Osteocyte (in vitro differentiated cells): ENCODE measurements at regions not wholly inside any gene's neighbourhood (a gene's known extent, or its start where the extent isn't known, plus 50 kb on each side); places are given as distances from the start of the nearest gene placed in this dataset.

Source experiments
- DNase-seq: peaks from one replicate; pipeline ENCODE4 v3.0.0; 2021; ENCODE audit warnings: mixed read lengths; ENCODE audit not compliant: unreplicated experiment; ENCODE audit errors: extremely low spot score
- H3K27ac Mint-ChIP-seq: one replicate; pipeline ENCODE4 v1.8.0; 2021; ENCODE audit warnings: mild to moderate bottlenecking, mixed read lengths; ENCODE audit not compliant: unreplicated experiment
- H3K27me3 Mint-ChIP-seq: one replicate; pipeline ENCODE4 v1.8.0; 2021; ENCODE audit warnings: mixed read lengths; ENCODE audit not compliant: unreplicated experiment
- H3K36me3 Mint-ChIP-seq: one replicate; pipeline ENCODE4 v1.8.0; 2021; ENCODE audit warnings: mixed read lengths; ENCODE audit not compliant: unreplicated experiment
- H3K4me1 Mint-ChIP-seq: one replicate; pipeline ENCODE4 v1.8.0; 2021; ENCODE audit warnings: mixed read lengths; ENCODE audit not compliant: unreplicated experiment
- H3K4me3 Mint-ChIP-seq: one replicate; pipeline ENCODE4 v1.8.0; 2021; ENCODE audit warnings: mild to moderate bottlenecking, moderate library complexity, mixed read lengths; ENCODE audit not compliant: unreplicated experiment
- H3K9me3 Mint-ChIP-seq: one replicate; pipeline ENCODE4 v1.8.0; 2021; ENCODE audit warnings: mixed read lengths; ENCODE audit not compliant: unreplicated experiment
- TF ChIP-seq, protein P1 (sequence below): fragments of 200-600 bp; sonication (generic); IDR thresholded peaks from 2 replicates; pipeline ENCODE4 v1.5.0; 2021; ENCODE audit warnings: antibody characterized with exemption, mild to moderate bottlenecking, moderate library complexity

DNA sequence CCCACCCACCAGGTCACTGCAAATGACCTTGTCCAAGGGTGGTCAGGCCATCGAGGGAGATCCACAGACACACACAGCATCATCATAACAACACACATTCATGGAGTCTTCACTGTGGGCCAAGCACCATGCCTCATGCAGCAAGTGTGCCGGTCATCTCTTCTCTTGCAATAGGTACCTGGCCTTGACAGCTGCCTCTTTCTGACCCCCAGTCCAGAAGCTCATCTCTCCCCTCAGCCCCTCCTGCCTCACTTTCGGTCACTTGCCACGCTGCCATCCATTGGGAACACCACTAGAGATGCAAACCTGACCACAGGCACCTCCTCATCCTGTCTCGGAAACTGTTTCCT is 75.9 kb downstream of the OAT start:
- TF ChIP-seq, protein P1, sequence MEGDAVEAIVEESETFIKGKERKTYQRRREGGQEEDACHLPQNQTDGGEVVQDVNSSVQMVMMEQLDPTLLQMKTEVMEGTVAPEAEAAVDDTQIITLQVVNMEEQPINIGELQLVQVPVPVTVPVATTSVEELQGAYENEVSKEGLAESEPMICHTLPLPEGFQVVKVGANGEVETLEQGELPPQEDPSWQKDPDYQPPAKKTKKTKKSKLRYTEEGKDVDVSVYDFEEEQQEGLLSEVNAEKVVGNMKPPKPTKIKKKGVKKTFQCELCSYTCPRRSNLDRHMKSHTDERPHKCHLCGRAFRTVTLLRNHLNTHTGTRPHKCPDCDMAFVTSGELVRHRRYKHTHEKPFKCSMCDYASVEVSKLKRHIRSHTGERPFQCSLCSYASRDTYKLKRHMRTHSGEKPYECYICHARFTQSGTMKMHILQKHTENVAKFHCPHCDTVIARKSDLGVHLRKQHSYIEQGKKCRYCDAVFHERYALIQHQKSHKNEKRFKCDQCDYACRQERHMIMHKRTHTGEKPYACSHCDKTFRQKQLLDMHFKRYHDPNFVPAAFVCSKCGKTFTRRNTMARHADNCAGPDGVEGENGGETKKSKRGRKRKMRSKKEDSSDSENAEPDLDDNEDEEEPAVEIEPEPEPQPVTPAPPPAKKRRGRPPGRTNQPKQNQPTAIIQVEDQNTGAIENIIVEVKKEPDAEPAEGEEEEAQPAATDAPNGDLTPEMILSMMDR = no peak
- DNase-seq = no peak

DNA sequence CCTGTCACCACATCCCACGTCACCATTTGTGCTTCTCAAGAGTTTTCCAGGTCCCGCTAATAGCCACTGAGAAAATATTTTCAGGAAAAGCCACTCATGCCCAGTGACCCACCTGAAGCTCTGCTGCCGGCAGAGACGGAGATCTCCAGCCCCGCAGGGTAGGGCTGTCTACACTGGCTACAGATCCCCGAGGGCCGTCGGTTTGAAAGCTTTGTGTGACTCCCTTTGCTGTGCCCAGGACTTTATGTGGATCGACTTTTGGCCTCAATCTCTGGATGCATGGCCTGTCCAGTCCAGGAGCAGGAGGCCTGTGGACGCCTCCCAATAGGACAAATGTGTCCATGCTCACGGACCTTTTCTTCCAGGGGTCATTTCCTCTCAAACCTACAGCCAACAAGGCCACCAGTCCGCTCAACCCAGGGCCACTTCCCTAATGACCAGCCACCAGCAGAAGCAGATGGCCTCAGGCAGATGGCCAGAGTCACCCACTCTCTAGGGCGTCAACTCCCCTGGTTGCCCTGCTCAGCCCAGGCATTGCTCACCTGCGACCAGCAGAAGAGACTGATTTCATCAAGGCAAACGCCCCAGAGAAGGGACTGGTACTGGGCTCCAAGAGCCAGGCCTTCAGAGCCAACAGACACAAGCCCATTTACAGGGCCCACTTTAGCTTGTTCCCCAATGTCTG is 76.4 kb downstream of the OAT start:
- Mint-ChIP-seq H3K9me3 (no peaks in the 10 kb centered on the region), H3K36me3 (peaks cover 2% of the 10 kb centered on the region), H3K4me1 (peaks cover 40% of the 10 kb centered on the region), H3K27me3 (no peaks in the 10 kb centered on the region), H3K27ac (peak overlapping the region; percentile 40), H3K4me3 (no peak overlapping the region)
- TF ChIP-seq, protein P1 = no peak
- DNase-seq = no peak

More for the DNA sequence above, 75.9 kb downstream of the OAT start:
- H3K27ac Mint-ChIP-seq = no peak overlapping the region
- peaks cover under 1% of the 10 kb centered on the region for H3K36me3 Mint-ChIP-seq
- no peaks in the 10 kb centered on the region for H3K9me3 Mint-ChIP-seq
- H3K27me3 Mint-ChIP-seq = no peaks in the 10 kb centered on the region
- H3K4me3 Mint-ChIP-seq = no peak overlapping the region
- H3K4me1 Mint-ChIP-seq = peaks cover 39% of the 10 kb centered on the region

DNA sequence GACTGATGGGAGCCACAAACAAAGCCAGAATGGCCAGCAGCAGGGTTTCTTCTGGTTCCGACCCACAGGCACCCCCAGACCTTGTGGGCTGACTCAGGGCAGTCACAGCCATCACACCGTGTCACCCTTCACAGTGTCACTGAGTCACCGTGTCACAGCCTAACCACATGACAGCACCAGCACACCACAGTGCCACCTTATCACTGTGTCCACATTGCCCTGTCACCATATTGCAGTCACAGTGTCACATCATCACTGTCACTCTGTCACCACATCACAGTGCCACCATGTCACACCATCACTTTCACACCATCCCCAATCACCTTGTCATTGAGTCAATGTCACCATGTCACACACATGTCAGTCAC is 77.0 kb downstream of the OAT start:
- Mint-ChIP-seq H3K4me1 (peaks cover 40% of the 10 kb centered on the region), H3K9me3 (no peaks in the 10 kb centered on the region), H3K4me3 (no peak overlapping the region), H3K27me3 (no peaks in the 10 kb centered on the region), H3K36me3 (peaks cover 2% of the 10 kb centered on the region), H3K27ac (peak overlapping the region; percentile 40)
- DNase-seq = no peak
- TF ChIP-seq, protein P1 = no peak

DNA sequence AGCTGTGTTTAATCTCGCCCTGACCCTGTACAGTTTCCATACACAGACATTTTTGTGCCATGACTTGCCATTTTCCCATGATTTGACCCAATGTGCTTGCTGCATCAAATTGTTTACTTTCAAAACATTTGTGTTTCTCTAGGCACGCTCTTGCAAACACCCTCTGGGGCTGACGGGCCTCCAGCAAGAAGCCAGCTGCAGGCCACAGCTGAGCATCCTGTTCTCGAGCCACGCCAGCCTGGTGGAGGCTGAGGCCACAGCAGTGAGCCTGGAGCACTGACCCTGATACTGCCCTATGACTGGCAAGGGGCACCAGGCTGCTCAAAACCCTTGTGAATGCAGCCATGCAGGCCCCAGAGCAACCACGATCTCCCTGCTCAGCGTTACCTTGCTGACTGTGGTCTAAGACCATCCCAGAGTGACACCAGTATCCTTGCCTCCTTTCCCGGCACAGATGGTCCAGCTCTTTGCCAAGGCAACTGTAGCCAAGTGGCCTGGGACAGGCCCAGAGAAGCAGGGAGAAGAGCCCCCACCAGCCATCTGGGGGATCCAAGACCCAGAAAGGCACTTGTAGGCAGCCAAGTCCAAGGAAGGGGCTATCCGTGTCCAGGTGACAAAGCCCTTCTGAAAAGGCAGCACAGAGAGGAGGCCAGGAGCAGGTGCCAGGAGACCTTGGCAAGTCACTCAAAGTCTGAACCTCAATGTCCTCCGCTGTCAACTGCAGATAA is 78.5 kb downstream of the OAT start:
- TF ChIP-seq, protein P1 = no peak
- H3K4me3 Mint-ChIP-seq = no peak overlapping the region
- peak overlapping the region; percentile 96 for H3K27ac Mint-ChIP-seq
- peaks cover 10% of the 10 kb centered on the region for H3K36me3 Mint-ChIP-seq
- H3K4me1 Mint-ChIP-seq = peaks cover 45% of the 10 kb centered on the region
- peak; percentile 93 for DNase-seq
- H3K27me3 Mint-ChIP-seq = no peaks in the 10 kb centered on the region
- H3K9me3 Mint-ChIP-seq = peaks cover 9% of the 10 kb centered on the region
